H1 (cell line): ENCODE measurements at regions not wholly inside any gene's neighbourhood (a gene's known extent, or its start where the extent isn't known, plus 50 kb on each side); places are given as distances from the start of the nearest gene placed in this dataset.
A peak's percentile ranks its signal among the peaks of the same experiment; 100 is the strongest.

ENCODE experiments used
- CTCF ChIA-PET: fragments of 300-600 bp; sonication (Branson Sonifier 250); formaldehyde crosslinking; loops from one replicate; lab custom pipeline; 2021; ENCODE audit not compliant: partially characterized antibody; lab: Charles Lee
- POLR2A ChIA-PET: fragments of 300-600 bp; sonication (Branson Sonifier 250); formaldehyde crosslinking; loops from one replicate; lab custom pipeline; 2021; ENCODE audit warnings: inconsistent platforms; ENCODE audit not compliant: partially characterized antibody; lab: Charles Lee
- DNase-seq, 2 experiments: peaks; one replicate each; pipeline versions ENCODE4 v3.0.0 to v3.0.0-alpha.2; 2010 to 2022; ENCODE audit warnings: low spot score in 2 of 2, low read depth in 1 of 2, mixed read lengths in 1 of 2
- FAIRE-seq: peaks from 2 replicates; lab custom pipeline; 2011; peaks lifted over from hg19 to GRCh38; lab: Jason Lieb, UNC
- H2AFZ ChIP-seq: 2 replicates; pipeline ENCODE4 v1.8.1; 2012; ENCODE audit warnings: low read length, inconsistent platforms
- H2AK5ac ChIP-seq: 2 replicates; pipeline ENCODE4 v1.6.1; 2013; ENCODE audit warnings: low read depth, low read length
- H2BK120ac ChIP-seq: replicated peaks from 2 replicates; pipeline ENCODE3; 2013; ENCODE audit warnings: low read depth, low read length, inconsistent platforms
- H2BK12ac ChIP-seq: 2 replicates; pipeline ENCODE4 v1.6.1; 2013; ENCODE audit warnings: low read depth, low read length
- H2BK15ac ChIP-seq: 2 replicates; pipeline ENCODE4 v1.6.1; 2013; ENCODE audit warnings: low read length
- H2BK20ac ChIP-seq: 2 replicates; pipeline ENCODE4 v1.6.1; 2013; ENCODE audit warnings: low read length
- H2BK5ac ChIP-seq: 2 replicates; pipeline ENCODE4 v1.6.1; 2013; ENCODE audit warnings: low read depth, low read length
- H3K14ac ChIP-seq: 2 replicates; pipeline ENCODE4 v1.6.1; 2013; ENCODE audit warnings: inconsistent platforms; ENCODE audit not compliant: insufficient read length
- H3K18ac ChIP-seq: 2 replicates; pipeline ENCODE4 v1.6.1; 2013; ENCODE audit warnings: low read length; ENCODE audit errors: extremely low read depth
- H3K23ac ChIP-seq: 2 replicates; pipeline ENCODE4 v1.6.1; 2013; ENCODE audit warnings: inconsistent platforms; ENCODE audit not compliant: insufficient read length
- H3K23me2 ChIP-seq: 2 replicates; pipeline ENCODE4 v1.6.1; 2013; ENCODE audit warnings: low read depth, low read length
- H3K27ac ChIP-seq: 2 replicates; pipeline ENCODE4 v1.6.1; 2011; ENCODE audit warnings: low read depth, low read length, inconsistent platforms
- H3K27me3 ChIP-seq, 4 experiments: replicated peaks in 1 of 4; 1 replicate in 1 of 4; 2 replicates in 3 of 4; pipeline versions ENCODE4 v1.6.1 to v1.8.1; 2011 to 2013; ENCODE audit warnings: low read length in 3 of 4, mild to moderate bottlenecking in 3 of 4, inconsistent platforms in 2 of 4, mixed read lengths in 2 of 4, moderate library complexity in 1 of 4; ENCODE audit not compliant: control insufficient read depth in 3 of 4, insufficient read depth in 3 of 4; ENCODE audit errors: extremely low read depth in 1 of 4
- H3K36me3 ChIP-seq, 4 experiments: 2 replicates each; pipeline versions ENCODE4 v1.6.1 to v1.8.1; 2011 to 2013; ENCODE audit warnings: mild to moderate bottlenecking in 4 of 4, low read length in 3 of 4, moderate library complexity in 2 of 4, control low read depth in 1 of 4, inconsistent platforms in 1 of 4; ENCODE audit not compliant: insufficient read depth in 4 of 4, control insufficient read depth in 2 of 4
- H3K4ac ChIP-seq: replicated peaks from 2 replicates; pipeline ENCODE3; 2013; ENCODE audit warnings: low read length, low read depth, mixed read lengths, inconsistent platforms; ENCODE audit not compliant: insufficient read length
- H3K4me1 ChIP-seq, 4 experiments: replicated peaks in 1 of 4; 1 replicate in 1 of 4; 2 replicates in 3 of 4; pipeline versions ENCODE4 v1.6.1 to v1.8.1; 2011 to 2013; ENCODE audit warnings: low read length in 3 of 4, inconsistent platforms in 2 of 4, mixed read lengths in 1 of 4; ENCODE audit not compliant: insufficient read depth in 4 of 4, control insufficient read depth in 3 of 4
- H3K4me2 ChIP-seq, 2 experiments: 2 replicates each; pipeline versions ENCODE4 v1.6.1 to v1.8.1; 2011 to 2013; ENCODE audit warnings: low read depth in 2 of 2, low read length in 2 of 2, control low read depth in 1 of 2, inconsistent platforms in 1 of 2, mild to moderate bottlenecking in 1 of 2; ENCODE audit not compliant: insufficient read depth in 1 of 2
- H3K4me3 ChIP-seq, 4 experiments: fragments of 200-600, 300-600 bp in 1 of 4; sonication (generic), shearing (Covaris generic), sonication (Bioruptor Twin) in 1 of 4; 2 replicates each; pipeline versions ENCODE4 v1.5.1 to v1.8.1; 2011 to 2016; ENCODE audit warnings: low read length in 4 of 4, low read depth in 3 of 4, control low read depth in 2 of 4, inconsistent platforms in 2 of 4, mild to moderate bottlenecking in 2 of 4, mixed read lengths in 1 of 4, moderate library complexity in 1 of 4; ENCODE audit not compliant: insufficient read depth in 2 of 4; ENCODE audit errors: extremely low read depth in 1 of 4
- H3K56ac ChIP-seq: replicated peaks from 2 replicates; pipeline ENCODE3; 2013; ENCODE audit warnings: low read depth, mild to moderate bottlenecking, mixed read lengths, low read length, inconsistent platforms; ENCODE audit not compliant: insufficient read length
- H3K79me1 ChIP-seq: 2 replicates; pipeline ENCODE4 v1.6.1; 2013; ENCODE audit warnings: low read depth, low read length, control low read depth
- H3K79me2 ChIP-seq, 2 experiments: 2 replicates each; pipeline versions ENCODE4 v1.6.1 to v1.8.1; 2012 to 2013; ENCODE audit warnings: low read length in 2 of 2, mild to moderate bottlenecking in 2 of 2, inconsistent platforms in 1 of 2; ENCODE audit not compliant: insufficient read depth in 2 of 2, control insufficient read depth in 1 of 2
- H3K9ac ChIP-seq, 4 experiments: replicated peaks in 1 of 4; 1 replicate in 1 of 4; 2 replicates in 3 of 4; pipeline versions ENCODE4 v1.6.1 to v1.8.1; 2011 to 2013; ENCODE audit warnings: low read depth in 3 of 4, low read length in 3 of 4, control low read depth in 2 of 4, mild to moderate bottlenecking in 2 of 4, moderate library complexity in 2 of 4, inconsistent platforms in 1 of 4; ENCODE audit errors: extremely low read depth in 1 of 4
- H3K9me3 ChIP-seq, 2 experiments: 2 replicates each; pipeline versions ENCODE4 v1.6.1 to v1.8.1; 2012 to 2013; ENCODE audit warnings: mild to moderate bottlenecking in 2 of 2, moderate library complexity in 2 of 2, control low read depth in 1 of 2, inconsistent platforms in 1 of 2, low read depth in 1 of 2, low read length in 1 of 2, mixed read lengths in 1 of 2; ENCODE audit not compliant: insufficient read depth in 2 of 2
- H4K20me1 ChIP-seq, 2 experiments: replicated peaks in 1 of 2; 2 replicates each; pipeline versions ENCODE3 to v1.8.1; 2011 to 2013; ENCODE audit warnings: inconsistent platforms in 2 of 2, low read length in 2 of 2, mild to moderate bottlenecking in 1 of 2; ENCODE audit not compliant: insufficient read depth in 2 of 2, control insufficient read depth in 1 of 2
- H4K5ac ChIP-seq: 2 replicates; pipeline ENCODE4 v1.6.1; 2013; ENCODE audit warnings: low read length, low read depth, mixed read lengths, inconsistent platforms; ENCODE audit not compliant: insufficient read length
- H4K8ac ChIP-seq: 2 replicates; pipeline ENCODE4 v1.8.0; 2013; ENCODE audit warnings: mild to moderate bottlenecking, moderate library complexity, low read length, inconsistent platforms; ENCODE audit not compliant: insufficient read depth; ENCODE audit errors: extremely low read depth
- H4K91ac ChIP-seq: replicated peaks from 2 replicates; pipeline ENCODE3; 2013; ENCODE audit warnings: low read length, mixed read lengths, inconsistent platforms; ENCODE audit not compliant: insufficient read length
- ASH2L ChIP-seq: fragments of 200-600, 300-600 bp; sonication (generic); IDR thresholded peaks from one replicate; pipeline ENCODE4 v1.7.1; 2017; ENCODE audit warnings: low read length
- JUND ChIP-seq: IDR thresholded peaks from 2 replicates; pipeline ENCODE4 v1.6.1; 2011; ENCODE audit warnings: mild to moderate bottlenecking, improper control_type of control experiment, low read length
- POLR2A ChIP-seq, 2 experiments: IDR thresholded peaks; 1 replicate in 1 of 2; 2 replicates in 1 of 2; pipeline ENCODE4 v1.6.1; 2011; ENCODE audit warnings: low read depth in 2 of 2, low read length in 2 of 2, mild to moderate bottlenecking in 2 of 2; ENCODE audit errors: control extremely low read depth in 1 of 2
- POLR2AphosphoS5 ChIP-seq: IDR thresholded peaks from 2 replicates; pipeline ENCODE4 v1.6.1; 2011; ENCODE audit warnings: low read depth, low read length
- SAP30 ChIP-seq: fragments of 300-600 bp; sonication (generic); IDR thresholded peaks from 2 replicates; pipeline ENCODE4 v1.7.1; 2012; ENCODE audit warnings: low read length, moderate library complexity, mild to moderate bottlenecking, inconsistent platforms; ENCODE audit not compliant: insufficient read depth, insufficient replicate concordance
- WGBS, 2 experiments: shearing (Covaris generic) in 1 of 2; methylation state at CpG; one replicate each; pipeline versions ENCODE4 v1.1.6 to v1.1.7; 2013 to 2015; ENCODE audit warnings: low lambda C conversion rate in 2 of 2, mixed read lengths in 2 of 2, inconsistent platforms in 1 of 2, low coverage in 1 of 2, missing lambda C conversion rate in 1 of 2; ENCODE audit not compliant: insufficient replicate concordance in 2 of 2, insufficient coverage in 1 of 2, insufficient read length in 1 of 2; ENCODE audit errors: extremely low coverage in 1 of 2, missing lambda C conversion rate in 1 of 2; 5-methylcytosine and 5-hydroxymethylcytosine counted together

GRCh38 chrX:115897956-115898355, 272.6 kb upstream of the AGTR2 start:
- no peak overlapping the region for H3K4me2 ChIP-seq
- no peak for FAIRE-seq
- H4K20me1 ChIP-seq = peaks cover 0 to 36% of the 10 kb centered on the region in 2 experiments
- H3K79me1 ChIP-seq = no peaks in the 10 kb centered on the region; the same call in 1 of the 2 replicates
- H3K27ac ChIP-seq = no peak overlapping the region
- no peak overlapping the region for H3K4me3 ChIP-seq
- no peak overlapping the region for H4K91ac ChIP-seq
- 98% methylated on average over 6 of the region's 8 CpGs; no CpG with 5 or more reads in 1 of the 2 experiments for WGBS, 2 experiments
- DNase-seq = no peak
- no peak overlapping the region for H2AFZ ChIP-seq
- no peak overlapping the region for H4K8ac ChIP-seq
- H3K4me1 ChIP-seq = no peaks in the 10 kb centered on the region
- H2BK20ac ChIP-seq = no peak overlapping the region
- H4K5ac ChIP-seq = no peak overlapping the region
- H3K36me3 ChIP-seq = peaks cover 0 to 18% (median 6%) of the 10 kb centered on the region in 4 experiments; a peak in 6 of 8 replicates
- no peaks in the 10 kb centered on the region for H3K23me2 ChIP-seq
- no peak overlapping the region for H3K23ac ChIP-seq
- no peak overlapping the region for H2BK15ac ChIP-seq
- H3K9ac ChIP-seq = no peak overlapping the region
- ChIA-PET POLR2A (no interaction called here), CTCF (interaction anchor here (1.7 kb wide), 1 partner anchor 14 kb away, joined by 3 read pairs; no protein-coding TSS in a partner anchor)
- H3K9me3 ChIP-seq = no peaks in the 10 kb centered on the region
- H2AK5ac ChIP-seq = no peak overlapping the region
- TF ChIP-seq SAP30 (no peak), ASH2L (no peak), JUND (no peak), POLR2A (IDR thresholded peaks at IDR 0.05; ENCODE audit: control extremely low read depth in 1 of 2, low read depth in 2 of 2, low read length in 2 of 2) (peak in 1 of 2 experiments; percentile 43; a peak in 2 of 3 replicates), POLR2AphosphoS5 (peak; percentile 55)
- no peaks in the 10 kb centered on the region for H3K79me2 ChIP-seq
- no peak overlapping the region for H3K56ac ChIP-seq
- H2BK12ac ChIP-seq = no peak overlapping the region
- H2BK5ac ChIP-seq = no peak overlapping the region
- no peaks in the 10 kb centered on the region for H3K27me3 ChIP-seq
- no peak overlapping the region for H2BK120ac ChIP-seq
- H3K18ac ChIP-seq = no peak overlapping the region
- no peak overlapping the region for H3K14ac ChIP-seq
- no peak overlapping the region for H3K4ac ChIP-seq
